IMR-90 (cell line): ENCODE measurements at regions not wholly inside any gene's neighbourhood (a gene's known extent, or its start where the extent isn't known, plus 50 kb on each side); places are given as distances from the start of the nearest gene placed in this dataset.

ENCODE experiments used
- ATAC-seq: fragments of 200-7000 bp; cut with Tn5 transposase; 2 replicates; pipeline ENCODE4 v1.9.1; 2020; ENCODE audit warnings: low read depth, mild to moderate bottlenecking, moderate library complexity
- BruUV-seq: library from RNA; stranded (reverse); fragments of 400-500 nt; replicated peaks from 2 replicates; lab custom pipeline; 2021; lab: Mats Ljungman, UMichigan
- CTCF ChIA-PET: fragments of 300-600 bp; formaldehyde crosslinking; extraction: SDS; loops from one replicate; lab custom pipeline; 2021; ENCODE audit warnings: antibody characterized with exemption; lab: Yijun Ruan, JAX
- POLR2A ChIA-PET: fragments of 300-600 bp; sonication (Branson Sonifier 250); formaldehyde crosslinking; loops from one replicate; lab custom pipeline; 2022; ENCODE audit warnings: antibody characterized with exemption; ENCODE audit not compliant: unreplicated experiment; lab: Charles Lee
- DNase-seq: peaks from one replicate; pipeline ENCODE4 v3.0.0; 2013
- H2AFZ ChIP-seq: replicated peaks from 2 replicates; pipeline ENCODE3; 2013; ENCODE audit warnings: low read length, mild to moderate bottlenecking; ENCODE audit not compliant: poor library complexity
- H2AK5ac ChIP-seq: 2 replicates; pipeline ENCODE4 v1.6.1; 2013; ENCODE audit warnings: low read depth, low read length, inconsistent platforms
- H2AK9ac ChIP-seq: replicated peaks from 2 replicates; pipeline ENCODE3; 2013; ENCODE audit warnings: mild to moderate bottlenecking, low read depth, low read length, moderate library complexity; ENCODE audit not compliant: poor library complexity
- H2BK120ac ChIP-seq: 2 replicates; pipeline ENCODE4 v1.6.1; 2013; ENCODE audit warnings: low read depth, low read length, inconsistent platforms
- H2BK15ac ChIP-seq: 3 replicates; pipeline ENCODE4 v1.6.1; 2013; ENCODE audit warnings: low read depth, low read length, inconsistent platforms
- H2BK20ac ChIP-seq: 2 replicates; pipeline ENCODE4 v1.6.1; 2013; ENCODE audit warnings: low read depth, mild to moderate bottlenecking, inconsistent platforms, low read length, moderate library complexity
- H2BK5ac ChIP-seq: 2 replicates; pipeline ENCODE4 v1.6.1; 2013; ENCODE audit warnings: mild to moderate bottlenecking, low read depth, low read length, inconsistent platforms; ENCODE audit not compliant: poor library complexity, severe bottlenecking
- H3K14ac ChIP-seq: replicated peaks from 2 replicates; pipeline ENCODE4 v1.6.1; 2013; ENCODE audit warnings: low read depth, low read length, inconsistent platforms
- H3K18ac ChIP-seq: 2 replicates; pipeline ENCODE4 v1.6.1; 2013; ENCODE audit warnings: low read depth, low read length, control low read depth
- H3K23ac ChIP-seq: 2 replicates; pipeline ENCODE4 v1.6.1; 2013; ENCODE audit warnings: low read depth, low read length, inconsistent platforms
- H3K27ac ChIP-seq: 2 replicates; pipeline ENCODE4 v1.5.1; 2013; ENCODE audit warnings: mild to moderate bottlenecking, control low read depth, low read length; ENCODE audit not compliant: insufficient read depth
- H3K27me3 ChIP-seq: 2 replicates; pipeline ENCODE4 v1.6.1; 2013; ENCODE audit warnings: low read length; ENCODE audit not compliant: control insufficient read depth, insufficient read depth
- H3K36me3 ChIP-seq: 2 replicates; pipeline ENCODE4 v1.6.1; 2013; ENCODE audit warnings: low read length, mixed read lengths; ENCODE audit not compliant: control insufficient read depth, insufficient read depth
- H3K4ac ChIP-seq: 2 replicates; pipeline ENCODE4 v1.6.1; 2013; ENCODE audit warnings: low read depth, low read length, inconsistent platforms
- H3K4me1 ChIP-seq: 2 replicates; pipeline ENCODE4 v1.6.1; 2013; ENCODE audit warnings: low read length, mixed read lengths; ENCODE audit not compliant: control insufficient read depth, insufficient read depth
- H3K4me2 ChIP-seq: 2 replicates; pipeline ENCODE4 v1.6.1; 2013; ENCODE audit warnings: low read depth, mild to moderate bottlenecking, control low read depth, low read length, moderate library complexity
- H3K4me3 ChIP-seq: 2 replicates; pipeline ENCODE4 v1.5.1; 2013; ENCODE audit warnings: low read depth, mild to moderate bottlenecking, control low read depth, low read length, moderate library complexity; ENCODE audit not compliant: insufficient read depth
- H3K56ac ChIP-seq: 2 replicates; pipeline ENCODE4 v1.6.1; 2013; ENCODE audit warnings: low read length, inconsistent platforms; ENCODE audit not compliant: insufficient read depth; ENCODE audit errors: extremely low read depth
- H3K79me1 ChIP-seq, 2 experiments: 2 replicates each; pipeline ENCODE4 v1.6.1; 2013; ENCODE audit warnings: low read length in 2 of 2, inconsistent platforms in 1 of 2, low read depth in 1 of 2
- H3K9ac ChIP-seq: 2 replicates; pipeline ENCODE4 v1.6.1; 2013; ENCODE audit warnings: low read depth, low read length, control low read depth
- H3K9me1 ChIP-seq: 2 replicates; pipeline ENCODE4 v1.6.1; 2013; ENCODE audit warnings: low read length, inconsistent platforms; ENCODE audit not compliant: insufficient read depth
- H3K9me3 ChIP-seq: 2 replicates; pipeline ENCODE4 v1.6.1; 2013; ENCODE audit warnings: low read length; ENCODE audit not compliant: control insufficient read depth, insufficient read depth
- H4K20me1 ChIP-seq: 2 replicates; pipeline ENCODE4 v1.6.1; 2013; ENCODE audit warnings: low read length, inconsistent platforms; ENCODE audit not compliant: insufficient read depth
- H4K5ac ChIP-seq: 2 replicates; pipeline ENCODE4 v1.6.1; 2013; ENCODE audit warnings: mild to moderate bottlenecking, low read depth, low read length, control low read depth
- H4K8ac ChIP-seq, 2 experiments: 2 replicates each; pipeline ENCODE4 v1.6.1; 2013; ENCODE audit warnings: low read depth in 2 of 2, low read length in 2 of 2, control low read depth in 1 of 2, inconsistent platforms in 1 of 2
- H4K91ac ChIP-seq: 2 replicates; pipeline ENCODE4 v1.6.1; 2013; ENCODE audit warnings: low read depth, low read length, inconsistent platforms; ENCODE audit not compliant: insufficient read depth
- BHLHE40 ChIP-seq: fragments of 150-350 bp; IDR thresholded peaks from 2 replicates; pipeline ENCODE4 v1.6.1; 2016; ENCODE audit warnings: mild to moderate bottlenecking, low read depth, low read length
- CEBPB ChIP-seq: IDR thresholded peaks from 2 replicates; pipeline ENCODE4 v1.6.1; 2012; ENCODE audit warnings: low read depth, low read length, improper control_type of control experiment
- CHD1 ChIP-seq: IDR thresholded peaks from 2 replicates; pipeline ENCODE4 v1.6.1; 2012; ENCODE audit warnings: low read depth, low read length, improper control_type of control experiment
- CTCF ChIP-seq: conservative IDR thresholded peaks from 2 replicates; pipeline ENCODE4 v1.5.1; 2012; ENCODE audit warnings: mild to moderate bottlenecking, low read depth, low read length, improper control_type of control experiment
- ELK1 ChIP-seq: fragments of 150-350 bp; IDR thresholded peaks from 2 replicates; pipeline ENCODE4 v1.6.1; 2016; ENCODE audit warnings: low read depth, mild to moderate bottlenecking, low read length, moderate library complexity, borderline replicate concordance
- FOS ChIP-seq: fragments of 150-350 bp; IDR thresholded peaks from 2 replicates; pipeline ENCODE4 v1.6.1; 2016; ENCODE audit warnings: low read depth, low read length
- MAFK ChIP-seq: IDR thresholded peaks from 2 replicates; pipeline ENCODE4 v1.6.1; 2012; ENCODE audit warnings: low read depth, low read length, improper control_type of control experiment
- MXI1 ChIP-seq: IDR thresholded peaks from 2 replicates; pipeline ENCODE4 v1.6.1; 2012; ENCODE audit warnings: low read depth, mild to moderate bottlenecking, low read length, moderate library complexity, borderline replicate concordance
- POLR2A ChIP-seq: IDR thresholded peaks from 2 replicates; pipeline ENCODE4 v1.6.1; 2012; ENCODE audit warnings: mild to moderate bottlenecking, low read depth, low read length
- RAD21 ChIP-seq: IDR thresholded peaks from 2 replicates; pipeline ENCODE4 v1.6.1; 2012; ENCODE audit warnings: low read length, improper control_type of control experiment
- RCOR1 ChIP-seq: IDR thresholded peaks from 2 replicates; pipeline ENCODE4 v1.6.1; 2012; ENCODE audit warnings: mild to moderate bottlenecking, low read length, improper control_type of control experiment; ENCODE audit not compliant: insufficient replicate concordance
- RFX5 ChIP-seq: IDR thresholded peaks from 2 replicates; pipeline ENCODE4 v1.8.0; 2012; ENCODE audit warnings: low read depth, mild to moderate bottlenecking, low read length, moderate library complexity
- SMC3 ChIP-seq: fragments of 150-350 bp; IDR thresholded peaks from 2 replicates; pipeline ENCODE4 v1.6.1; 2016; ENCODE audit warnings: low read depth, mild to moderate bottlenecking, antibody characterized with exemption, low read length, moderate library complexity
- USF2 ChIP-seq: fragments of 150-350 bp; IDR thresholded peaks from 2 replicates; pipeline ENCODE4 v1.6.1; 2017; ENCODE audit warnings: mild to moderate bottlenecking, antibody characterized with exemption, low read length, low read depth
- WGBS, 2 experiments: methylation state at CpG; one replicate each; pipeline versions ENCODE4 v1.1.5 to v1.1.7; 2013; ENCODE audit warnings: missing lambda C conversion rate in 2 of 2; ENCODE audit not compliant: insufficient read length in 1 of 2; ENCODE audit errors: extremely low coverage in 2 of 2; 5-methylcytosine and 5-hydroxymethylcytosine counted together
- dilution Hi-C: fragments of 300-500 bp; cut with HindIII; formaldehyde crosslinking; loops from one replicate; pipeline ENCODE4 v1.14.3; 2018; ENCODE audit warnings: low sequenced_read_pairs; ENCODE audit not compliant: unreplicated experiment
- in situ Hi-C: fragments of 300-500 bp; cut with MboI; formaldehyde crosslinking; loops from 3 replicates; pipeline ENCODE4 v1.14.3; 2019; ENCODE audit warnings: low sequenced_read_pairs, inconsistent platforms, mixed read lengths
- intact Hi-C: fragments of 100-400 bp; cut with micrococcal nuclease; formaldehyde crosslinking; loops from 2 replicates; pipeline ENCODE4 v1.10.0; 2022

- Histone ChIP-seq H3K27ac (no peak overlapping the region), H3K4me2 (no peak overlapping the region), H3K9ac (no peak overlapping the region), H4K91ac (no peak overlapping the region), H2BK5ac (no peak overlapping the region), H2BK15ac (no peak overlapping the region), H3K9me3 (peaks cover 62% of the 10 kb centered on the region), H3K23ac (no peak overlapping the region), H3K9me1 (no peaks in the 10 kb centered on the region), H4K5ac (no peak overlapping the region), H2AK5ac (no peak overlapping the region), H3K56ac (no peak overlapping the region), H4K8ac (no peak overlapping the region), H3K27me3 (no peaks in the 10 kb centered on the region), H3K14ac (no peak overlapping the region), H3K18ac (no peak overlapping the region), H3K4me1 (no peaks in the 10 kb centered on the region), H2BK20ac (no peak overlapping the region), H3K79me1 (no peaks in the 10 kb centered on the region), H2BK120ac (no peak overlapping the region), H3K4me3 (no peak overlapping the region), H2AK9ac (no peak overlapping the region), H2AFZ (no peak overlapping the region), H3K4ac (no peak overlapping the region), H4K20me1 (no peaks in the 10 kb centered on the region), H3K36me3 (no peaks in the 10 kb centered on the region)
- in situ Hi-C loops (no loop called here), intact Hi-C loops (no loop called here), dilution Hi-C loops (no loop called here)
- no TSS peak for BruUV-seq
- CTCF ChIA-PET, result no interaction called here
- POLR2A ChIA-PET, result no interaction called here
- no peak for DNase-seq
- WGBS, 2 experiments, result 34% methylated on average over 6 of the region's 7 CpGs; no CpG with 5 or more reads in 1 of the 2 experiments
- ATAC-seq, result no peak
- TF ChIP-seq POLR2A (no peak), SMC3 (no peak), RCOR1 (no peak), CTCF (no peak), FOS (no peak), RFX5 (no peak), RAD21 (no peak), BHLHE40 (no peak), CHD1 (no peak), MAFK (no peak), ELK1 (no peak), MXI1 (no peak), CEBPB (no peak), USF2 (no peak)
Measured at GRCh38 chr11:134519788-134520187, 107.7 kb upstream of the B3GAT1 start.
